ENCODE measurements at regions not wholly inside any gene's neighbourhood (a gene's known extent, or its start where the extent isn't known, plus 50 kb on each side); places are given as distances from the start of the nearest gene placed in this dataset.
A peak's percentile ranks its signal among the peaks of the same experiment; 100 is the strongest.
"Not testable (repeated sequence)": the region's sequence is repeated elsewhere in the genome, so short reads cannot be mapped to it uniquely, and the experiment has no call there.

DNA sequence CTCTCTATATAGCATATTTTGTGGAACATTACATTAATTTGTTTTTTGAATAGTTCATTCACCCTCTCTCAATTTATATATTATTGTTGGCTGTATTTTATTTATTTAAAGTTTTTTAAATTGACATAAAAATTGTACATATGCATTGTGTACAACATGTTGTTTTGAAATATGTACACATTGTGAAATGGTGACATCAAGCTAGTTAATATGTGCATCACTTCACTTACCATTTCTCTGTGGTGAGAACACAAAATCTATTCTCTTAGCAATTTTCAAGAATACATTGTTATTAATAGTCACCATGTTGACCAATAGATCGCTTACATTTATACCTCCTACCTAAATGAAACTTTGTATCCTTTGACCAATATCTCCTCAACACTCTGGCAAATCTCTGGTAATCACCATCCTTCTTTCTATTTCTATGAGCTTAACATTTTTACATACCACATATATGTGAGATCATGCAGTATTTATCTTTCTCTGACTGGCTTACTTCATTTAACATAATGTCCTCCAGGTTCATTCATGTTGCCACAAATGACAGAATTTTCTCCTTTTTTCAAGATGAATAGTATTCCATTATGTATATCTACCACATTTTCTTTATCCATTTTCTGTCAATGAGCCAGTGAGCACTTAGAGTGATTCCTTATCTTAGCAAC is 180.9 kb upstream of the DEPDC1 start:
- no peak for DNase-seq

GRCh38 chr1:68696221-68696620 is 199.3 kb upstream of the DEPDC1 start:
- DNase-seq = no peak

GRCh38 chr1:68703921-68704354 is 207.1 kb upstream of the DEPDC1 start:
- no peak for DNase-seq

DNA sequence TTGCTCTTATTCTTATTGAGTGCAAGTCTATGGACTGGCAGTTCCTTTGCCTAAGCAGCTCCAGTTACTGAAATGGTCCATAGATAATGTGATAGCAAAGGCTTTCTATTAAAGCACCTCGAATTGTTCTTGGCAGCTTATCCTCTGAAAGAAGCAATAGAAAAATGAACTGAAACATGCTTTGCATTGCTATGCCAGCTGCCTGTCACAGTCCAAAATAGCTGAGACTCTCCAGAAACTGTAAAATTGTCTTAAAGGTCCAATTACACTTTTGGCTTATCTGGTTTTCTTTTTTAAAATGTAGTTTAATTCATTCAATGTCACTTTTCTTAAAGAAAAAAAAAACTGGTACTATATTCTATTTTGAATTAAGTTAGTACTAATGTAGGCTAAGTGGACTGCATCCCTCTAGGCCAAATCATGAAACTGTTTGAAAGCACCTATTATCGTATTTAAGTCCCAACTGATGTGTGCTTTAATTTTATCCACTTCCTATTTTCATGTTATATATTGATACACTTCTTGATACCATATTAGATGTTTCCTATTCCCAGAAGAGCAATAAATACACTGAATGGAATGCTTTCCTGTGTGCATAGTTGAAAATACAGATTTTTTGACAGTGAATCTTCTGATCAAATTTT is 208.0 kb upstream of the DEPDC1 start:
- no peak for DNase-seq

DNA sequence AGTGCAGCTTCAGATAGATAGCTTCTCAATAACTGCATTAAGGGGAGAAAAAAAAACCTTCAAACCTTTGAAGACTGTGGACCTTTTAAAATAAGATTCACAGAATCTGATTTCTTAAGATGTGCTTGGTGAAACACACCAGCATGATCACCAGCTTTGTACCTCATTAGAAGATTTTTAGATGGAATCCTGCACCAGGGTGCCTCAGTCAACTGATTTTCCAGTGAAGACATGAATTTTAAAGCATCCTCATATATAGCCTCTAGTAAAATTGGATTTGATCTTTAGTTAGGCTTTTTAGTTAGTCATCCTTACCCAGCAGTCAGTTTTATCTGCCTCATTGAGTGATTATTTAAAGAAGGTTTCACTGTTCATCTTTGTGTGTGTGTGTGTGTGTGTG is 208.6 kb upstream of the DEPDC1 start:
- DNase-seq = no peak

- no peak for DNase-seq
These were observed 209.9 kb upstream of the DEPDC1 start for GRCh38 chr1:68706639-68707317.

- no peak for DNase-seq
These were observed 220.4 kb upstream of the DEPDC1 start for GRCh38 chr1:68717330-68717729.

DNA sequence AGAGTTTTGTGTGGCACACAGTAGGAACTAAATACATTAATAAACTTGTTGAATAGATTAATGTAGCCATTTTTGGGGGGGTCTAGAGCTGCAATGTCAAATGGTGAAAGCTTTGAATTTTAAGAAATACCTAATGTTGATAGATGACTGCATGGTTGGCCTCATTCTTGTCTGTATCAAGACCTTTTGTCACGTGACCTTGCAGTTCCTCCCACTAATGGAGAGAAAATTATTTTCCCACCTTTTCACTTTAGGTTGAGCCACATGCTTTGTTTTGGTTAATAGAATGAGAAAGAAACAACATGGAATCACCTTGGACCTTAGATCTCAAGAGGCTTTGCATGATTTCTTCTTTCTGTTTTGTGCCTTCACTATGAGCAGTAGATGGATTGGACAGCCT is 223.6 kb upstream of the DEPDC1 start:
- no peak for DNase-seq

- no peak for DNase-seq
These were observed 226.9 kb upstream of the DEPDC1 start for GRCh38 chr1:68723791-68724190.

- DNase-seq = peak; percentile 6
These were observed 228.3 kb upstream of the DEPDC1 start for GRCh38 chr1:68725001-68725752.

- not testable (repeated sequence) for DNase-seq
These were observed 242.6 kb upstream of the DEPDC1 start for GRCh38 chr1:68739486-68739885.

DNA sequence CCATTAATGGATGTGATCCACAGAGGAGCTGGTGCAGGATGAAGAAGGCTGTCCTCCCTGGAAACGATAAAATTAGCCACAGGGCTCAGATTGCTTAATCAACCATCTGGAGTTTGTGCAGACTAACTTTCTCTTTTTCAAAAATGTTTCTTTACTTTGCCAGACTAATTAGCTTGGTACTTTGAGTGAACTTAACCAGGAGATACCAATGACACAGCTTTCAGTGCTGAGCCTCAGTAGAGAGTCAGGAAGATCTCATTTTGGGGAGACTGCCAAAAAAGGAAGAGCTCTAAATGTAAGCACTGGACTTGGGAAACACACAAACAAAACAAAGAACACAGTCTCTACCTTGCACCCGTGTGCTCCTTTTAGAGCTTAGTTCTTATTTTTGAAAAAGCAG is 248.1 kb upstream of the DEPDC1 start:
- DNase-seq = no peak

GRCh38 chr1:68745451-68745850 is 248.6 kb upstream of the DEPDC1 start:
- no peak for DNase-seq

DNA sequence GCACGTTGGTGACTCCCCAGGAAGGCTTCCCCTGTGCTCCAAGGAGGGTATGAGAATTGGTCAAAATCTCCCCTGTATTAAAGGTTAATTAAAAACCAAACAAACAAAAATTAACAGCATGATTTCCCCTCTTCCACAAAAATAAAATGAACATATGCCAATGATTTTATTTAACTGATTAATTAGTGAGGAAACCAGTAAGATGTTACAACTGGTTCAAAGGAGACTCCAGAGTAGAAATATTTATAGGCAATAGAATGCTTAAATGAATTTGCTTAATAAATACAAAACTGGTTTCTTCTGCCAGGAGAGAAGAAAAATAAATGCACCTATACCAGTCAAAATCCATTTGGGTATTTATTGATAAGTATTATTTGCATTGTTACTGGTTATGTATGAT is 249.5 kb upstream of the DEPDC1 start:
- DNase-seq = no peak

DNA sequence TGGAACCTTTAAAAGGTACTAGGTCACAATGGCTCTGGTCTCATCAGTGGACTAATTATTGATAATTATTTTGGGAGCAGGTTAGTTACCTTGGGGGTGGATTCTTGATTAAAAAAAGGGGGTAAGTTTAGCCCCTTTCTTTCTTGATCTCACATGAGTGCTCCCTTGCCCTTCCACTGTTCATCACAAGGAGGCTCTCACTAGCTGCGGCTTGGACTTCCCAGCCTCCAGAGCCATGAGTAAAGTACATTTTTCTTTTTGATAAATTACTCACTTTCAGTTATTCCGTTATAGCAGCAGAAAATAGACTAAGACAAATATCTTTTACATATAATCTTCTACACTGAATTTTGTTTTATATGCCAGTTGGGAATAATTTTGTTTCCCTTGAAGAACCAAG is 254.8 kb upstream of the DEPDC1 start:
- DNase-seq = no peak

DNA sequence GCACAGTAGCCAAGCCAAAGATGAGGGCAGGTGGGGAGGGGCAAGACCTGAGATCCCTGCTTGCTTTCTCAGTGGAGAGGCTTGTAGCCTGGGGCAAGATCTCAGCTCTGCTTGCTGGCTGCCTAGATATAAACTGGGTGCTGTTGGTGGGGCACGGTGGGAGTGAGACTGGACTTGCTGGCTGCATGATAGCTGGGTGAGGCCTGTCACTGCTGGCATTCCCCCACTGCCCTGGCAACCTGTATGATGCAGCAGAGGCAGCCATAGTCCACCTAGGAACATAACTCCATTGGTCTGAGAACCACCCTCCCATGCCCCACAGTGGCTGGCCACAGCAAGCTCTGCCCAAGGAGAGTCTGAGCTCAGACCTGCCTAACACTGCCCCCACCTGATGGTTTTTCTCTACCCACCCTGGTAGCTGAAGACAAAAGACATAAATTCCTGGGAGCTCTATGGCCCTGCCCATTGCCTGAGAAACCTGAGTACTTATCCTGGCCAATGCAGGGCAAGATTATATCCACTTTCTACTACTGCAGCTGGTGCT is 261.9 kb upstream of the DEPDC1 start:
- no peak for DNase-seq

DNA sequence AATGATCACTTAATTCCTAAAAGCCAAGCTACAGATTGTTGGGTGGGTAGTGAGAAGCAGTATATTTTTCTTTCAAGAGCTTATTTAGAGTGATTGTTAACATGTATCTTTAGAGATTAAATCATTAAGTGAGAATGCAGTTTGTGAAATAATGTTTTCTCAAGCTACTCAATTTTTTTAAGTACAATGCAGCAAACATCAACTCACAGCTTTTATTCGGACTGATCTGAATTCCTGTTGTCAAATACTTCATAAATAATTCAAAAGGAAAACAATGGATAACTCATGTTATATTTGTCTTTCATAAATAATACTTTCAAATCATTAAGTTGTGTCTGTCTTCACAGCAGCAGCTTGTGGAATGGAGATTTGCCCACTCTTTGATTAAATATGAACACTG is 271.1 kb upstream of the DEPDC1 start:
- DNase-seq = no peak

DNA sequence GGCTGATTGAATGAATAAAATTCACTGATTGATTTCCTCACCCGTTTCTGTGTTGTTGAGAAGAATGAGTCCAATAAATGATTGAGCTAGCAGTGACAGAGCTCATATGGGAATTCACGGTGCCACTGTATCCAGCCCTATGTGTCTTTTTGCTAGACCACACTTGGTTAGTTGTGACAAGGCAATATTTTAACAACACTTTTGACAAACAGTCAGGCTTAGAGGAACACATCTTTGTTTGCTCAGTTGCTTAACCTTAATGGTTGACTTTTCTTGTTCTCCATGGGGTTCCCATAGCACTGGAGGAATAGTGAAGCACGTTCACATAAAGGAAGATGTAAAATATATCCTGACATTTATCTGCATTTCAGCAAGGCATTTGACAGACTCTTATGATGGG is 273.9 kb upstream of the DEPDC1 start:
- DNase-seq = no peak

DNA sequence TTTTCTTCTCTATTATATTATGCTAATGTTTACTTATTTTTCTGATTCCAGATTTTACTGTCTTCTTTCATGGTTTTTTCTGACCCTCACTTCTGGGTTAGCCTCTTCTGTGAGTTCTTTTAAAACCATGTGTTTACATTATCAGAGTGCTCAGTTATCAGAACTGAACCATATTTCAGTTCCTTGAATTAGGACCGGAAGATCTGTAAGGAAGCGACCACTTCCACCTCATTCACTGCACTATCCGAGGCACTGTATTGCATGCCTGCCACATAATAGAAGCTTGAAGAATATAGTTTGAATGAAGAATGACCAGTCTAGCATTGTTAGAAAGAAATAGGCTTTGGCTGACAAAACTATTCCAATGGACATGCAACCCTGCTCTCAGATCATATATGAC is 281.0 kb upstream of the DEPDC1 start:
- no peak for DNase-seq

- not testable (repeated sequence) for DNase-seq
These were observed 283.0 kb upstream of the DEPDC1 start for GRCh38 chr1:68779841-68780240.

GRCh38 chr1:68780919-68781318 is 284.0 kb upstream of the DEPDC1 start:
- DNase-seq = no peak

GRCh38 chr1:68782890-68783289 is 286.0 kb upstream of the DEPDC1 start:
- no peak for DNase-seq

GRCh38 chr1:68785328-68785727 is 288.4 kb upstream of the DEPDC1 start:
- DNase-seq = no peak
